ENCODE measurements at regions not wholly inside any gene's neighbourhood (a gene's known extent, or its start where the extent isn't known, plus 50 kb on each side); places are given as distances from the start of the nearest gene placed in this dataset.

DNA sequence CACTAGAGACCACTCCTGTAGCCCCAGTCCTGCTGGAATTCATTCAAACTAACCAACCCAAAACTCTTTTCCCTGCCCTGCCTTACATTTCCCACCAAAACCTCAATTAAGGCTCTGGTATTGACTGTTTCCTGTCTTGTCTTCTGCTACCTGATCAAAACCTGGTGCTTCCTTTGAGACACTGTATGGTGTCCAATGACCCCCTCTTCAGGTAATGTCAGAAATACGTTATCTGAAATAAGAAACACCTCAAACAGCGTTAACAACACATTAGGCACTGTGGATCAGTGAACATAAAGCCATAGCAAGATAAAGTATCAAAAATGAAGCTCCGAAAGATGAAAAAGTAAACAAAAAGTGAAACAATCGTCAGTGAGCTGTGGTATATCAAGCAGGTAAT is 343.2 kb upstream of the ZP4 start:
- no peak for DNase-seq
- no peaks in the 10 kb centered on the region for H3K9me3 ChIP-seq
- no peak for ATAC-seq
- intact Hi-C loops (cut with DNase I) = no loop called here
- no peak overlapping the region for H3K4me3 ChIP-seq
- no peaks in the 10 kb centered on the region for H3K36me3 ChIP-seq
- no peaks in the 10 kb centered on the region for H3K4me1 ChIP-seq
- no peak for TF ChIP-seq CTCF (IDR thresholded peaks at IDR 0.05)
- H3K27me3 ChIP-seq = no peaks in the 10 kb centered on the region
- no peak overlapping the region for H3K27ac ChIP-seq

DNA sequence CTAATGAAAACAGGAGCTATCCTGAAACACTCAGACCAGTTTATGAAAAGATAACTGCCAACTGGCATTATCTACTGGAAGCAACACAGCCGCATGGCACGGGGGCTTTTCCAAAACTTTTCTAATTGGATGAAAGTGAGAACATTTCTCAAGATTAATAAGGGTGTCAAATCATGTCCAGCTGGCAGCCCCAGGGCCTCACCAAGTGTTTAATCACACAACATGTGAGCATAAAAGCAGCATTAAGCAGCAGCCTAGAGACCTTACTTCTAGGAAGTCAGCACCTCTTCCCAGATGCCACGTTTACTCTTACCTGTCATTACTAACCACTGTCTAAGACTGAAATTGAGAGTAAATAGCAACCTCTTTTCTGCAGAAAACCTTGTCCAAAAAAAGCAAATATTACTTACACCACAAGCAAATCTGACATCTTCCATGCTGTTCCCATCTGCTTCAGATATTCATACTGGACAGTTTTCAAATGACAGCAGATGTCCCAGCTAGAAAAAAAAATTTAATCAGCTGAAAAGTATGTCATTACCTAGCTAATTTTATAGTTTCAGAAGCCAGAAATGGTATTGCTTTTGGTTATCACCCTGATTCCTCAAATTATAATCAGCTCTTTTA is 341.5 kb upstream of the ZP4 start:
- Histone ChIP-seq H3K9me3 (no peaks in the 10 kb centered on the region), H3K36me3 (no peaks in the 10 kb centered on the region), H3K4me3 (no peak overlapping the region), H3K27me3 (no peaks in the 10 kb centered on the region), H3K27ac (no peak overlapping the region), H3K4me1 (no peaks in the 10 kb centered on the region)
- TF ChIP-seq CTCF (IDR thresholded peaks at IDR 0.05) = no peak
- DNase-seq = no peak
- no peak for ATAC-seq
- intact Hi-C loops (cut with DNase I) = no loop called here

GRCh38 chr1:238226810-238227209 is 336.1 kb upstream of the ZP4 start:
- TF ChIP-seq CTCF (IDR thresholded peaks at IDR 0.05) = no peak
- ATAC-seq = no peak
- no peak for DNase-seq
- no peak overlapping the region for H3K27ac ChIP-seq
- no peaks in the 10 kb centered on the region for H3K27me3 ChIP-seq
- no peaks in the 10 kb centered on the region for H3K4me1 ChIP-seq
- no peak overlapping the region for H3K4me3 ChIP-seq
- no peaks in the 10 kb centered on the region for H3K9me3 ChIP-seq
- no peaks in the 10 kb centered on the region for H3K36me3 ChIP-seq
- intact Hi-C loops (cut with DNase I) = no loop called here

DNA sequence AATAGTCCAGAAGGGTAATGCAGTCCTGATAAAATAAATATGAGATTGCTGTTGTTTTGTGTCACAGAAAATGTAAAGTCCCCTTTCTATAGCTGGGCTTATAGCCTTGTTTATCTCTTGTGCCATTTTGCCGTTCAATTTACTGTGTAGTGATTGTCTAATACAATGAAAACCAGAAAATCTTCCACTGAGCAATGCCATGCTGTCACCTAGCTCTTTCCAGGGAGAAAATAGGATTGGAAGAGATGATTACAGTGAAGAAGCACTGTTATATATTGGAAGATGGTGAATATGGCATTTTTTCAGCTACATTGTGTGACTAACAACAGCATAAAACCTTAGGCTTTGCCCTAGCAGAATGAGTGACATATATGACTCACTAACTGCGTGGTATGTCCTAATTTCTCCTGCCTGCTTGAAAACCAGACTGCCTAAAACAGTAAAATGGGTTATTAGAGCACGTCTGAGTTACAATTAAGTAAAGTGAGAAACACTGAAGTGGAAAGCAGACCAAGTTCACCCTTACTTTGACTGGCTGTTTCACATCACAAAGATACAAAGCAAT is 332.4 kb upstream of the ZP4 start:
- no peak for DNase-seq
- no peaks in the 10 kb centered on the region for H3K27me3 ChIP-seq
- H3K36me3 ChIP-seq = no peaks in the 10 kb centered on the region
- no peak for TF ChIP-seq CTCF (IDR thresholded peaks at IDR 0.05)
- no peak overlapping the region for H3K27ac ChIP-seq
- intact Hi-C loops (cut with DNase I) = no loop called here
- ATAC-seq = no peak
- no peak overlapping the region for H3K4me3 ChIP-seq
- H3K9me3 ChIP-seq = no peaks in the 10 kb centered on the region
- H3K4me1 ChIP-seq = no peaks in the 10 kb centered on the region

DNA sequence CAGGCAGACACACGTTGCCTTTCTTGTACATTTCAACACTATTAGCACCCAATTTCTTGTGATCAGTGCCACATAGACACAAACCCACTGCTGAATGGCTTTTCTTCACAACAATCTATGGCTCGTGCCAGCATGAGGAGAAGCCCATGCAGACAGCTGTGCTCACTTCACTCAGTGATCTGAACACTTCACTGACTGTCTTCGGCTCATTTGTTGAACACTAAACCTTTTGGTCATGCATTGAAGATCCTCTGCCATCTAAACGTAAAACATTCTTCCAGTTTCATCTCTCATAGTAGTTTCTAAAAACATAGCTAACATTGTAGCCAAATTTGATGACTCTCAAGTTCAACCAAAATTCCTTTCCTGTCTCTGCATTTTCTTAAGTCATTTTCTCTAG is 331.0 kb upstream of the ZP4 start:
- Histone ChIP-seq H3K4me1 (no peaks in the 10 kb centered on the region), H3K4me3 (no peak overlapping the region), H3K27ac (no peak overlapping the region), H3K9me3 (no peaks in the 10 kb centered on the region), H3K36me3 (no peaks in the 10 kb centered on the region), H3K27me3 (no peaks in the 10 kb centered on the region)
- no peak for TF ChIP-seq CTCF (IDR thresholded peaks at IDR 0.05)
- DNase-seq (no peak), ATAC-seq (no peak)
- intact Hi-C loops (cut with DNase I) = no loop called here
